Right atrium auricular region (tissue), 2 donors: ENCODE measurements at regions not wholly inside any gene's neighbourhood (a gene's known extent, or its start where the extent isn't known, plus 50 kb on each side); places are given as distances from the start of the nearest gene placed in this dataset.

Source experiments
- DNase-seq: peaks from one replicate; pipeline ENCODE4 v3.0.0-alpha.2; 2019; ENCODE audit warnings: low spot score
- H3K27ac ChIP-seq, 2 donors: fragments of 200-600 bp; sonication (generic); 1 replicate in 1 of 2; 2 replicates in 1 of 2; pipeline ENCODE4 v1.5.1; 2016 to 2019
- H3K27me3 ChIP-seq, 2 donors: fragments of 200-600 bp; sonication (generic); one replicate each; pipeline versions ENCODE4 v1.5.1 to v1.6.0; 2017 to 2019
- H3K36me3 ChIP-seq: fragments of 200-600 bp; sonication (generic); one replicate; pipeline ENCODE4 v1.5.1; 2016
- H3K4me1 ChIP-seq, 2 donors: fragments of 200-600 bp; sonication (generic); one replicate each; pipeline versions ENCODE4 v1.5.1 to v1.6.0; 2017 to 2019
- H3K4me3 ChIP-seq, 2 donors: fragments of 200-600 bp; sonication (generic); 1 replicate in 1 of 2; 2 replicates in 1 of 2; pipeline ENCODE4 v1.5.1; 2017 to 2019; ENCODE audit warnings: mild to moderate bottlenecking in 1 of 2, moderate library complexity in 1 of 2
- H3K9me3 ChIP-seq, 2 donors: fragments of 200-600 bp; sonication (generic); one replicate each; pipeline ENCODE4 v1.5.1; 2019
- CTCF ChIP-seq, 2 donors: fragments of 200-600 bp; sonication (generic); IDR thresholded peaks; one replicate each; pipeline ENCODE4 v1.5.1; 2019; ENCODE audit warnings: antibody characterized with exemption in 2 of 2

GRCh38 chr18:77442393-77442792, 192.7 kb downstream of the GALR1 start:
- Histone ChIP-seq H3K27ac (no peak overlapping the region), H3K9me3 (no peaks in the 10 kb centered on the region), H3K4me3 (no peak overlapping the region), H3K36me3 (no peaks in the 10 kb centered on the region), H3K4me1 (no peaks in the 10 kb centered on the region), H3K27me3 (no peaks in the 10 kb centered on the region)
- no peak for TF ChIP-seq CTCF (IDR thresholded peaks at IDR 0.05)
- DNase-seq = no peak

DNA sequence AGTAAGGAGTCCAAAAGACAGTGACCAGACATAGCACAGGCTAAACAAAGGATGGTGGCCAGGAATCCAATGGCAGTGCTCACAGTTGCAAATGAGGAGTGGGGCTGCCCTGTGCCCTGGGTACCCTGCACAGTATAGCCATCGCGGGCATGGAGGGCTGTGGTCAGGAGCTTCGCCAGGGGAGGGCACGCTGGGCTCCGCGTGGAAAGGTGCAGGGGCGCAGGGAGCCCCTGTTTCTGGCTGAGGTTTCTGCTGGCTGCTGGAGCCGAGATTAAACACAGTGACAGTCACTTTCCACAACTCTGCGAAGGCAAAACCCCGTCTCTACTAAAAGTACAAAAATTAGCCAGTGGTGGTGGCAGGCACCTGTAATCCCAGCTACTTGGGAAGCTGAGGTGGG, 194.7 kb downstream of the GALR1 start:
- H3K9me3 ChIP-seq = no peaks in the 10 kb centered on the region
- DNase-seq = no peak
- no peaks in the 10 kb centered on the region for H3K27me3 ChIP-seq

GRCh38 chr18:77448046-77448445, 198.4 kb downstream of the GALR1 start:
- Histone ChIP-seq H3K27me3 (no peaks in the 10 kb centered on the region), H3K36me3 (no peaks in the 10 kb centered on the region), H3K9me3 (no peaks in the 10 kb centered on the region), H3K4me3 (no peak overlapping the region), H3K4me1 (no peaks in the 10 kb centered on the region), H3K27ac (no peak overlapping the region)
- no peak for TF ChIP-seq CTCF (IDR thresholded peaks at IDR 0.05)
- DNase-seq = no peak

More for the DNA sequence above, 194.7 kb downstream of the GALR1 start:
- TF ChIP-seq CTCF (IDR thresholded peaks at IDR 0.05) = no peak
- H3K4me1 ChIP-seq = no peaks in the 10 kb centered on the region
- no peak overlapping the region for H3K27ac ChIP-seq
- no peak overlapping the region for H3K4me3 ChIP-seq
- no peaks in the 10 kb centered on the region for H3K36me3 ChIP-seq

DNA sequence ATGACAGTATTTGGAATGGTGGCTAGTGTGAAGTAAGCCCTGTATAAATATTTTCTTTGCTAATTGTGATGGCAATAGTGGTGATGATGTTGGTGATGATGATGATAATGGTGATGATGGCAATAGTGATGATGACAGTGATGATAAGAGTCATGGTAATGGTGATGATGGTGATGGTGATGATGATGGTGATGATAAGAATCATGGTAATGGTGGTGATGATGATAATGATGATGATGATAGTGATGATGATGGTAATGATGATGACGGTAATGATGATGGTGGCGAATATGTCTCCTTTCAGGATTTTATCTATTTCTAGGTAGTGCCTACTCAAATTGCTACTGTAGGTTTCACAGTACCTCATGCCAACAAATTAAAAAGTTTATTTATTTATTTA, 205.4 kb downstream of the GALR1 start:
- H3K9me3 ChIP-seq = no peaks in the 10 kb centered on the region
- H3K4me1 ChIP-seq = no peaks in the 10 kb centered on the region
- H3K27me3 ChIP-seq = no peaks in the 10 kb centered on the region
- H3K36me3 ChIP-seq = no peaks in the 10 kb centered on the region
- no peak for DNase-seq
- no peak for TF ChIP-seq CTCF (IDR thresholded peaks at IDR 0.05)
- no peak overlapping the region for H3K4me3 ChIP-seq
- no peak overlapping the region for H3K27ac ChIP-seq

- H3K36me3 ChIP-seq = no peaks in the 10 kb centered on the region
- H3K9me3 ChIP-seq = no peaks in the 10 kb centered on the region
- no peaks in the 10 kb centered on the region for H3K4me1 ChIP-seq
- no peak for TF ChIP-seq CTCF (IDR thresholded peaks at IDR 0.05)
- H3K27me3 ChIP-seq = no peaks in the 10 kb centered on the region
- DNase-seq = no peak
- H3K27ac ChIP-seq = no peak overlapping the region
- H3K4me3 ChIP-seq = no peak overlapping the region
Measured at GRCh38 chr18:77457681-77458080, 208.0 kb downstream of the GALR1 start.

- no peak for DNase-seq
- no peak overlapping the region for H3K27ac ChIP-seq
- H3K4me3 ChIP-seq = no peak overlapping the region
- H3K9me3 ChIP-seq = no peaks in the 10 kb centered on the region
- no peak for TF ChIP-seq CTCF (IDR thresholded peaks at IDR 0.05)
- H3K4me1 ChIP-seq = no peaks in the 10 kb centered on the region
- no peaks in the 10 kb centered on the region for H3K36me3 ChIP-seq
- no peaks in the 10 kb centered on the region for H3K27me3 ChIP-seq
Measured at GRCh38 chr18:77461062-77461688, 211.5 kb downstream of the GALR1 start.
